Heart right ventricle (tissue), 16 donors: ENCODE measurements at regions not wholly inside any gene's neighbourhood (a gene's known extent, or its start where the extent isn't known, plus 50 kb on each side); places are given as distances from the start of the nearest gene placed in this dataset.
"Not testable (repeated sequence)": the region's sequence is repeated elsewhere in the genome, so short reads cannot be mapped to it uniquely, and the experiment has no call there.

Source experiments
- ATAC-seq, 8 donors: fragments of 200-7000 bp; cut with Tn5 transposase; one replicate each; pipeline ENCODE4 v1.9.1; 2020; ENCODE audit warnings: mild to moderate bottlenecking in 8 of 8, moderate library complexity in 8 of 8, moderate number of reproducible peaks in 1 of 8
- DNase-seq, 2 donors: peaks; one replicate each; pipeline ENCODE4 v3.0.0-alpha.2; 2020
- H3K27ac ChIP-seq, 10 donors: fragments of 200-600 bp; sonication (generic) in 2 of 10; one replicate each; pipeline versions ENCODE4 v1.5.0 to v1.8.0; 2020 to 2022; ENCODE audit warnings: mild to moderate bottlenecking in 3 of 10
- H3K27me3 ChIP-seq, 7 donors: fragments of 200-600 bp; one replicate each; pipeline ENCODE4 v1.8.0; 2021 to 2022; ENCODE audit warnings: mild to moderate bottlenecking in 2 of 7
- H3K36me3 ChIP-seq, 9 donors: fragments of 200-600 bp; sonication (generic) in 1 of 9; one replicate each; pipeline versions ENCODE4 v1.5.0 to v1.8.0; 2020 to 2022; ENCODE audit warnings: mild to moderate bottlenecking in 2 of 9
- H3K4me1 ChIP-seq, 9 donors: fragments of 200-600 bp; sonication (generic) in 1 of 9; one replicate each; pipeline versions ENCODE4 v1.5.0 to v1.8.0; 2020 to 2022; ENCODE audit warnings: mild to moderate bottlenecking in 4 of 9
- H3K4me3 ChIP-seq, 10 donors: fragments of 200-600 bp; sonication (generic) in 2 of 10; one replicate each; pipeline versions ENCODE4 v1.5.0 to v1.8.0; 2020 to 2022; ENCODE audit warnings: mild to moderate bottlenecking in 7 of 10, moderate library complexity in 2 of 10
- H3K9me3 ChIP-seq, 11 donors: fragments of 200-600 bp in 10 of 11; sonication (generic) in 2 of 11; one replicate each; pipeline versions ENCODE4 v1.5.0 to v1.8.0; 2013 to 2022; ENCODE audit warnings: mild to moderate bottlenecking in 2 of 11, control low read depth in 1 of 11, moderate library complexity in 1 of 11
- WGBS, 2 donors: extraction: QIAGEN DNeasy Blood & Tissue Kit; methylation state at CpG; one replicate each; pipeline ENCODE4 v1.1.7; 2013; ENCODE audit warnings: inconsistent platforms in 1 of 2; 5-methylcytosine and 5-hydroxymethylcytosine counted together
- intact Hi-C, 10 donors: fragments of 100-400 bp; cut with DNase I; formaldehyde crosslinking; loops; one replicate each; pipeline versions ENCODE4 v1.11.1 to v1.14.2; 2022
- TF ChIP-seq, protein P1 (sequence below), 9 donors: fragments of 200-600 bp; sonication (generic) in 2 of 9; IDR thresholded peaks; one replicate each; pipeline versions ENCODE4 v1.5.0 to v1.8.0; 2021 to 2022; ENCODE audit warnings: antibody characterized with exemption in 9 of 9, mild to moderate bottlenecking in 5 of 9, moderate library complexity in 1 of 9
- donor health status: Arrhythmogenic right ventricular cardiomyopathy.
- donor health status: ischemic (EF 13 %, LVEDD 7.1; RV severe dilation, severe dysfunction).
- donor health status: healthy with polysubstance abuse.
- donor health status: DM: no; HTN: yes; CAD: no.
- donor health status: DM: no; HTN: no; CAD: no.
- donor health status: ischemic (EF 25% LVEDD 6.9; RV normal size, moderate dysfunction).
- donor health status: ischemic (EF 25% LVEDD 5.7; RV mildly dilated, moderate dysfunction).
- donor health status: healthy.
- donor health status: DM: yes; HTN: yes; CAD: no.
- donor health status: Ischemic cardiomyopathy.
- donor health status: ischemic (EF 35%, LVEDD 5.7; RV mildly dilated, moderate dysfunction).
- donor health status: nonischemic (EF 11% LVEDD 7.7; RV severe dilation, severe dysfunction).
- donor health status: DM: yes; HTN: yes; CAD: no.
- donor health status: PGD.
- donor health status: ischemic (EF 29% LVEDD 5.4; RV normal size, mild dysfunction).
- donor health status: nonischemic (EF 23%, LVEDD 6.1; RV moderate dilation, normal function).

DNA sequence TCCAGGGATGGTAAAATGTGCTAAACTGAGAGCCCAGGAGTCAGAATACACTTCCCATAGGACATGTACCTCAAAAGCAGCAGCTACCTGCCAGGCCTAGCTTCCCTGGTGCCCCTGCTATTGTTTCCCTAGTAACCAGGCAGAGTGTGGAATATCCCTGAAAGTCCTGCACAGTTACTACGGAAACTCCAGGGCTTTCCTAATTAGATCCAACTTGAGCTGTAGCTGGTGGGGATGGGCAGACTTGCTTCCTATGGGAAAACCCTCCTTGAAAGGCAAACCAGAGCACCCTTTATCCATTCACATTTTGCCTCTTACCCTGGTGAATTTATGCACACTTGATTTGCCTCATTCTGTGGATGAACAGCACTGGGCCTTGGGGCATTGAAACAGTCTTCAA is 559.9 kb upstream of the PBX1 start:
- peaks cover 0 to 65% (median 3%) of the 10 kb centered on the region in 11 donors for H3K9me3 ChIP-seq
- no peak for ATAC-seq
- WGBS, 2 donors = 81 to 90% methylated on average over 1 of the region's 1 CpG
- TF ChIP-seq, protein P1, sequence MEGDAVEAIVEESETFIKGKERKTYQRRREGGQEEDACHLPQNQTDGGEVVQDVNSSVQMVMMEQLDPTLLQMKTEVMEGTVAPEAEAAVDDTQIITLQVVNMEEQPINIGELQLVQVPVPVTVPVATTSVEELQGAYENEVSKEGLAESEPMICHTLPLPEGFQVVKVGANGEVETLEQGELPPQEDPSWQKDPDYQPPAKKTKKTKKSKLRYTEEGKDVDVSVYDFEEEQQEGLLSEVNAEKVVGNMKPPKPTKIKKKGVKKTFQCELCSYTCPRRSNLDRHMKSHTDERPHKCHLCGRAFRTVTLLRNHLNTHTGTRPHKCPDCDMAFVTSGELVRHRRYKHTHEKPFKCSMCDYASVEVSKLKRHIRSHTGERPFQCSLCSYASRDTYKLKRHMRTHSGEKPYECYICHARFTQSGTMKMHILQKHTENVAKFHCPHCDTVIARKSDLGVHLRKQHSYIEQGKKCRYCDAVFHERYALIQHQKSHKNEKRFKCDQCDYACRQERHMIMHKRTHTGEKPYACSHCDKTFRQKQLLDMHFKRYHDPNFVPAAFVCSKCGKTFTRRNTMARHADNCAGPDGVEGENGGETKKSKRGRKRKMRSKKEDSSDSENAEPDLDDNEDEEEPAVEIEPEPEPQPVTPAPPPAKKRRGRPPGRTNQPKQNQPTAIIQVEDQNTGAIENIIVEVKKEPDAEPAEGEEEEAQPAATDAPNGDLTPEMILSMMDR (IDR thresholded peaks at IDR 0.05) = no peak
- intact Hi-C loops = no loop called here
- H3K4me3 ChIP-seq = no peak overlapping the region
- H3K4me1 ChIP-seq = no peaks in the 10 kb centered on the region
- H3K27ac ChIP-seq = no peak overlapping the region
- no peaks in the 10 kb centered on the region for H3K36me3 ChIP-seq
- H3K27me3 ChIP-seq = no peaks in the 10 kb centered on the region
- DNase-seq = no peak

DNA sequence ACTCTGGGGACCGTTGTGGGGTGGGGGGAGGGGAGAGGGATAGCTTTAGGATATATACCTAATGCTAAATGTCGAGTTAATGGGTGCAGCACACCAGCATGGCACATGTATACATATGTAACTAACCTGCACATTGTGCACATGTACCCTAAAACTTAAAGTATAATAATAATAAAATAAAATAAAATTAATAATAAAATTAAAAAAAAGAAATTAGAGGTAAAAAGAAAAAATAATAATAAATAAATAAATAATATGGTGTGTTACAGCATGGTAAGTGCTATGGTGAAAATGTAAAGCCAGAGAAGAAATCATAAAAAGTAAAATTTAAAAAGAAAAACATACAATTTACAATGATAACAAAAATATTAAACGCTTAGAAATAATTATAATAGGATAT is 552.8 kb upstream of the PBX1 start:
- H3K4me3 ChIP-seq, H3K27ac ChIP-seq, H3K36me3 ChIP-seq, intact Hi-C loops, H3K27me3 ChIP-seq, DNase-seq, H3K4me1 ChIP-seq, ATAC-seq: not testable (repeated sequence)
- WGBS, 2 donors = 83% methylated on average over 3 of the region's 3 CpGs
- H3K9me3 ChIP-seq = peaks cover 0 to 39% (median 7%) of the 10 kb centered on the region in 11 donors

DNA sequence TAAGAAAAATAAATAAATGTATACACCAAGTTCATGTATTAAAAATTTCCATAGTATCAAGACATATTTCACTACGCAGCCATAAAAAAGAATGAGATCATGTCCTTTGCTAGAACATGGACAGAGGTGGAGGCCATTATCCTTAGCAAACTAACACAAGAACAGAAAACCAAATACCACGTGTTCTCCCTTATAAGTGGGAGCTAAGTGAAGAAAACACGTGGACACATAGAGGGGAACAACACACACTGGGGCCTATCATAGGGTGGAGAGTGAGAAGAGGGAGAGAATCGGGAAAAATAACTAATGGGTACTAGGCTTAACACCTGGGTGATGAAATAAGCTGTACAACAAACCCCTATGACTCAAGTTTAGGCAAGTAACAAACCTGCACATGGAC is 552.4 kb upstream of the PBX1 start:
- Histone ChIP-seq H3K27ac (no peak overlapping the region), H3K36me3 (no peaks in the 10 kb centered on the region), H3K9me3 (peaks cover 0 to 39% (median 12%) of the 10 kb centered on the region in 11 donors), H3K4me1 (no peaks in the 10 kb centered on the region), H3K27me3 (no peaks in the 10 kb centered on the region), H3K4me3 (no peak overlapping the region)
- 77 to 84% methylated on average over 4 of the region's 4 CpGs for WGBS, 2 donors
- ATAC-seq (no peak), DNase-seq (no peak)
- TF ChIP-seq, protein P1 (IDR thresholded peaks at IDR 0.05) = no peak
- intact Hi-C loops = no loop called here

DNA sequence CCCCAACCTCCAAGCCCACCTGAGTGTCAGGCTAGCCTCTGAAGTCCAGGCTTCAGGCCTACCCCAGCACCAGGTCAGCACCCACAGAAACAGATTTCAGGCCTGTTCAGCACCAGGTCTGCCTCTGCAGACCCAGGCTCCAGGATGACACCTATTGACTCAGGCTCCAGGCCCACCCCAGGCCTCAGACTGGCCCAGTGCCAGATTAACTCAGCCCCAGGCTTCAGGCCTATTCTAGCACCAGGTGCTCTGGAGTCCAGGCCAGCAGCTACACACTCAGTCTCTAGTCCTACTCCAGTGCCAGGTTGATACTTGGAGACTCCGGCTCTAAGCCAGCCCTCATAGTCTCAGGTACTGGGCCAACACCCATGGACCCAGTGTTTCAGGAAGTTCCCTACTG is 541.7 kb upstream of the PBX1 start:
- no peak for DNase-seq
- H3K4me3 ChIP-seq = no peak overlapping the region
- no peaks in the 10 kb centered on the region for H3K36me3 ChIP-seq
- H3K27me3 ChIP-seq = no peaks in the 10 kb centered on the region
- intact Hi-C loops = no loop called here
- TF ChIP-seq, protein P1 (IDR thresholded peaks at IDR 0.05) = no peak
- H3K4me1 ChIP-seq = no peaks in the 10 kb centered on the region
- H3K27ac ChIP-seq = no peak overlapping the region
- ATAC-seq = no peak
- peaks cover 0 to 39% (median 7%) of the 10 kb centered on the region in 11 donors for H3K9me3 ChIP-seq
- WGBS, 2 donors = 88 to 90% methylated on average over 1 of the region's 1 CpG

DNA sequence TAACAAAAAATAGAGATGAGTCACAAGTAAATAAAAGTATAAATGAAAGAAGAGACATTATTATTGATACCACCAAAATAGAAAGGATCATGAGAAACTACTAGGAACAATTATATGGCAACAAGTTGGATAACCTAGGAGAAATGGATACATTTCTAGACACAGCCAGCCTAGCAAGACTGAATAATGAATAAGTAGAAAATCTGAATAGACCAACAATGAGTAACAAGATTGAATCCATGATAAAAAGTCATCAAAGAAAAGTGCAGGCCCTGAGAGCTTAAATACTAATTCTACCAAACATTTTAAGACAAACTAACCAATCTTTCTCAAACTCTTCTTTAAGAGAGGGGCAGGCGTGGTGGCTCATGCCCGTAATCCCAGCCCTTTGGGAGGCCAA is 538.6 kb upstream of the PBX1 start:
- TF ChIP-seq, protein P1 (IDR thresholded peaks at IDR 0.05) = no peak
- Histone ChIP-seq H3K36me3 (no peaks in the 10 kb centered on the region), H3K27me3 (no peaks in the 10 kb centered on the region), H3K27ac (no peak overlapping the region), H3K9me3 (peaks cover 0 to 29% (median 6%) of the 10 kb centered on the region in 11 donors), H3K4me1 (no peaks in the 10 kb centered on the region), H3K4me3 (no peak overlapping the region)
- WGBS, 2 donors = 67 to 86% methylated on average over 2 of the region's 2 CpGs
- no peak for DNase-seq
- intact Hi-C loops = no loop called here
- ATAC-seq = no peak
